ENCODE measurements at regions not wholly inside any gene's neighbourhood (a gene's known extent, or its start where the extent isn't known, plus 50 kb on each side); places are given as distances from the start of the nearest gene placed in this dataset.

- no peak overlapping the region for H3K4me3 ChIP-seq (replicated peaks in 1 of 2; ENCODE audit: low read depth in 2 of 2, low read length in 2 of 2)
- DNase-seq (ENCODE audit: low read depth in 2 of 2) = no peak
- TF ChIP-seq CTCF (IDR thresholded peaks at IDR 0.05; ENCODE audit: low read depth, low read length) = no peak
These were observed 744.2 kb downstream of the MTRR start for GRCh38 chr5:8613078-8613685.

DNA sequence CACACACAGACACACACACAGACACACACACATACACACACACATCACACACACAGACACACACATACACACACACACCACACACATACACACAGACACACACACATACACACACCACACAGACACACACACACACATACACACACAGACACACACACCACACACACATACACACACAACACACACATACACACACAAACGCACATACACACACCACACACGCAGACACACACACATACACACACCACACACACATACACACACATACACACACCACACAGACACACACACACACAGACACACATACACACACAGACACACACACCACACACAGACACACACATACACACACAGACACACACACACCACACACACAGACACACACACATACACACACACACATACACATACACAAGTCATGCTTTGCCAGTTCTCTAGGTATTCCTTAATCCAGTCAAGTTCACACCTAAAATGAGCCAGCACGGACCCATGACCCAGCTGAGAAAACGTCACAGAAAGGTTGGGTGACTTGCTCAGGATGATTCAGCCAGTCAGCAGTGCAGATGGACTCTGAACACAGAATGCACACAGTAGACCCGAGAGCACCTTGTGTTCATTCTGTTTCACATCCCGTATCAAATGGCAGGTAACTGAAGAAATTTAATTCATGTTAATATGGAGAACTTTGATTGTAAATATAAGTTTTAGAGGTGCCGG is 746.4 kb downstream of the MTRR start:
- TF ChIP-seq CTCF (IDR thresholded peaks at IDR 0.05; ENCODE audit: low read depth, low read length) = no peak
- H3K4me3 ChIP-seq (replicated peaks in 1 of 2; ENCODE audit: low read depth in 2 of 2, low read length in 2 of 2) = no peak overlapping the region
- peak in 1 of 2 donors; percentile 9 for DNase-seq (ENCODE audit: low read depth in 2 of 2)

DNA sequence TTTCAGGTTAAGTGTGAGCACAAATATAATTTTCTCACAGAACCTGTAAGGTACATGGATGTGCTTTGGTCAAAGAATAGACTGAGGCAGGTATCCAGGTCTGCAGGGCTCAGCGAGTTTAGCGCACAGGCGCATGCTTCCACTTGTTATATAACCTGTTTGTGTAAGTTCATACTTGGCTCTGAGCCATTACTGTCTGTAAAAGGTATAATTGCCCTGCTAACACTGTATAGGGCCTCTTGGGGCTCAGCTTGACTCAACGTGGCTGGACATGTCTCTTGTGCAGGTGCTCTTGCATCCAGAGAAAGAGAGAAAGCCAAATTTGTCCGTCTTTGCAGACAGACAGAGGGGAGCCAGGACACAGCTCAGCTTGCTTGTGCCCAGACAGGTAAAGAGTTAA is 759.6 kb downstream of the MTRR start:
- DNase-seq (ENCODE audit: low read depth in 2 of 2) = no peak
- H3K4me3 ChIP-seq (replicated peaks in 1 of 2; ENCODE audit: low read depth in 2 of 2, low read length in 2 of 2) = no peak overlapping the region
- TF ChIP-seq CTCF (IDR thresholded peaks at IDR 0.05; ENCODE audit: low read depth, low read length) = no peak

DNA sequence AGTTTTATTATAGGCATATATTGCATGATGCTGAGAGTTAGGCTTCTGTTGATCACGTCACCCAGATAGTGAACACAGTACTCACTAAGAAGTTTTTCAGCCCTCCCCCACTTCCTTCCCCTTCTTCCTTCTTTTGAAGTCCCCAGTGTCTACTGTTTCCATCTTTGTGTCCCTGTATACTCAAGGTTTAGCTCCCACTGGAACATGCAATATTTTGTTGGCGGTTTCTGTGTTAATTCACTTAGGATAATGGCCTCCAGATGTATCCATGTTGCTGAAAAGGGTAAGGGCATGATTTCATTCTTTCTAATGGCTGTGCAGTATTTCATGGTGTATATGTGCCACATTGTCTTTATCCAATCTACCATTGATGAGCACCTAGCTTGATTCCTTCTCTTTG is 764.3 kb downstream of the MTRR start:
- no peak for TF ChIP-seq CTCF (IDR thresholded peaks at IDR 0.05; ENCODE audit: low read depth, low read length)
- no peak overlapping the region for H3K4me3 ChIP-seq (replicated peaks in 1 of 2; ENCODE audit: low read depth in 2 of 2, low read length in 2 of 2)
- DNase-seq (ENCODE audit: low read depth in 2 of 2) = no peak

- H3K4me3 ChIP-seq (replicated peaks in 1 of 2; ENCODE audit: low read depth in 2 of 2, low read length in 2 of 2) = no peak overlapping the region
- no peak for TF ChIP-seq CTCF (IDR thresholded peaks at IDR 0.05; ENCODE audit: low read depth, low read length)
- peak; percentile 28 to 40 for DNase-seq (ENCODE audit: low read depth in 2 of 2)
These were observed 764.7 kb downstream of the MTRR start for GRCh38 chr5:8633696-8634095.

DNA sequence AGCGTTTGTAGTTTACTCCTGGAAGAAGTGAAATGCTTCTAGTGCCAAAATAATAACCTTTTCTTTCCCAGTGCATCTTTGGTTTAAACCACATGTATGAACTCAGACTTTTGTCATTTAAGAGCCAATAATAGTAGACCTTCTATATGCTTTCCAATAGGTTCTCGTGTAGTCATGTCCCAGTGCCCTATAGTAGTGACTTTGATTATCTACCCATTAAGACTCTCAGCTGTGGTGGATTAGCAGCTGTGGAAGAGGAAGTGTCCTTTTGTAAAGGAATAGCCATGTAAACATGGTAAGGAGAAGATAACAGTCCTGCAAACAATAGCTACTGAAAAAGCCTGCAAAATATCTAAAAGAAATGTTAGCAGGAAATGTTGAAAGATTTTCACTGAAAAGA is 765.3 kb downstream of the MTRR start:
- no peak overlapping the region for H3K4me3 ChIP-seq (replicated peaks in 1 of 2; ENCODE audit: low read depth in 2 of 2, low read length in 2 of 2)
- peak in 1 of 2 donors; percentile 6 for DNase-seq (ENCODE audit: low read depth in 2 of 2)
- no peak for TF ChIP-seq CTCF (IDR thresholded peaks at IDR 0.05; ENCODE audit: low read depth, low read length)

Data from cardiac fibroblast (primary cell).